ENCODE measurements at regions not wholly inside any gene's neighbourhood (a gene's known extent, or its start where the extent isn't known, plus 50 kb on each side); places are given as distances from the start of the nearest gene placed in this dataset.

DNA sequence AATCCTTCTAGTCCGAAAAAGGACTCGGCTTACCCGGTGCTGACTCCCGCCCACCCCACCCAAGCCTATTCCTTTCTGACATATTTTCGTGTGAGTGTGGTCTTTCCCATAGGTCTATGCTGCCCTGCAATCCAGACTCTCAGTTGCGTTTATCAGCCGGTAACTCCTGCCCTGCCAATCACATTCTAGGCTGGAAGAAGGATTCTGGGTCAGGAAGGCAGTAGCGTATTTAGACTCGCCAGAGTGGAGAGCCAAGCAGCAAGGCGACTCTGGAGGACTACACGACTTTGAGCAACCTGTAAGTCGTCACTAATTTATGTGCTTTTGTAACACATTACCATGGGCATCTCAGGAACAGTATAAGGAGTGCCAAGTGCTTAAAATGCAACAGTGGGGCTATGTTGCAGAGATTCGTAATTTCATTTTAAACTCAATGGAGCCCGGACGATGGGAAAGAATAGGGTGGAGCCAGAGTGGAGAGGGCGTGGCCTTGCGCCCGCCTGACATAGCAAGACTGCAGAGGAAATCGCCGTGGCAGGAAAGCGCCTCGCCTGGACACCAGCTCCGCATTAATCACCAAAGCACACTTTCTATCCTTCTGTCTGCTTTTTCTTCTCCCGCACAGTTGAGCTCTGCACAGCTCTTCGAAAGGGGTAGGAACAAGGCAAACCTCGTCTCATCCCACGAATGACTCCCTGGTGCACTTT is 1044.2 kb downstream of the AGBL1 start:
- no peak for DNase-seq (ENCODE audit: low spot score in 2 of 2)
- Histone ChIP-seq H3K27ac (no peak overlapping the region), H3K27me3 (no peaks in the 10 kb centered on the region), H3K36me3 (no peaks in the 10 kb centered on the region), H3K4me3 (no peak overlapping the region), H3K9me3 (no peaks in the 10 kb centered on the region), H3K4me1 (no peaks in the 10 kb centered on the region)
- 90% methylated on average over 27 of the region's 27 CpGs for WGBS
- TF ChIP-seq POLR2A (IDR thresholded peaks at IDR 0.05), result no peak
- no peak for TF ChIP-seq POLR2AphosphoS5 (IDR thresholded peaks at IDR 0.05)
- TF ChIP-seq EP300 (IDR thresholded peaks at IDR 0.05), result no peak
- TF ChIP-seq, protein P1, sequence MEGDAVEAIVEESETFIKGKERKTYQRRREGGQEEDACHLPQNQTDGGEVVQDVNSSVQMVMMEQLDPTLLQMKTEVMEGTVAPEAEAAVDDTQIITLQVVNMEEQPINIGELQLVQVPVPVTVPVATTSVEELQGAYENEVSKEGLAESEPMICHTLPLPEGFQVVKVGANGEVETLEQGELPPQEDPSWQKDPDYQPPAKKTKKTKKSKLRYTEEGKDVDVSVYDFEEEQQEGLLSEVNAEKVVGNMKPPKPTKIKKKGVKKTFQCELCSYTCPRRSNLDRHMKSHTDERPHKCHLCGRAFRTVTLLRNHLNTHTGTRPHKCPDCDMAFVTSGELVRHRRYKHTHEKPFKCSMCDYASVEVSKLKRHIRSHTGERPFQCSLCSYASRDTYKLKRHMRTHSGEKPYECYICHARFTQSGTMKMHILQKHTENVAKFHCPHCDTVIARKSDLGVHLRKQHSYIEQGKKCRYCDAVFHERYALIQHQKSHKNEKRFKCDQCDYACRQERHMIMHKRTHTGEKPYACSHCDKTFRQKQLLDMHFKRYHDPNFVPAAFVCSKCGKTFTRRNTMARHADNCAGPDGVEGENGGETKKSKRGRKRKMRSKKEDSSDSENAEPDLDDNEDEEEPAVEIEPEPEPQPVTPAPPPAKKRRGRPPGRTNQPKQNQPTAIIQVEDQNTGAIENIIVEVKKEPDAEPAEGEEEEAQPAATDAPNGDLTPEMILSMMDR (IDR thresholded peaks at IDR 0.05), result no peak

DNA sequence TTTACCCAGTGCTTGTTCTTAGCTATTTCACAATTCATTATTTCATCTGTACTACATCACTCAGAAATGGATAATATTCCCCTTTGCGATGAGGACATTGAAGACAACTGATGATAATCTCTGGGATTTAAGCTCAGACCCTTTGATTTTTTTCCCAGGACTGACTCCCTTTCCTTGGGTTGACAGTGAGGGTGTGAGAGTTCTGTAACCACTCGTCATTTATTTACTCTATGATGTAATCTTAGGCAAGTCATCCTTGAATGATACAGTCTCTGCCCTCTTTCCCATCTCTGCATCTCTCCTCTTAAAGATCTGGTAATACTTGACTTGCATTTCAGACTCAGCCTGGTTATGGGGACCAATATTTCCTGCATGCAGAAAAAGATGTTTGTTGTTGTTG is 1041.7 kb downstream of the AGBL1 start:
- DNase-seq (ENCODE audit: low spot score in 2 of 2), result no peak
- H3K4me3 ChIP-seq, result no peak overlapping the region
- H3K27me3 ChIP-seq, result no peaks in the 10 kb centered on the region
- H3K27ac ChIP-seq, result no peak overlapping the region
- H3K4me1 ChIP-seq, result no peaks in the 10 kb centered on the region
- no peaks in the 10 kb centered on the region for H3K9me3 ChIP-seq
- 57% methylated on average over 2 of the region's 2 CpGs for WGBS
- no peak for TF ChIP-seq POLR2AphosphoS5 (IDR thresholded peaks at IDR 0.05)
- TF ChIP-seq EP300 (IDR thresholded peaks at IDR 0.05), result no peak
- TF ChIP-seq, protein P1 (IDR thresholded peaks at IDR 0.05), result no peak
- no peak for TF ChIP-seq POLR2A (IDR thresholded peaks at IDR 0.05)
- H3K36me3 ChIP-seq, result no peaks in the 10 kb centered on the region

DNA sequence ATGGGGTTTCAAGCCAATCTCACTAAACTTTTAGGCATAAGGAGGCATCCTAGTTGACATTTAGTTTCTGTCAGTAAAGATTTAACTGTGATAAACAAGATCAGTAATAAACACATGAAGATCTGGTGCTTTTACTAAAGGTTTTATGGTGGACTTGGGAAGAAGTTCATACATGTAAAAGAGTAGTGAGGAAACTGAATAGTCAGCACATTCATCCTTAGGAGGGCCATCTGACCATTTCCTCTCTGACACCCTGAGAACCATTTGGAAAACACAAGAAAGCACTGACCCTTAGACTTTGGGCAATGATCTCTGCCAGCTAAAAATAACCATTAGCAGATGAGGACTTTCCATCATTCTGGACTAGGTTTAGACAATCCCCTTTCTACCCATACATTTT is 1040.9 kb downstream of the AGBL1 start:
- no peak for DNase-seq (ENCODE audit: low spot score in 2 of 2)
- Histone ChIP-seq H3K36me3 (no peaks in the 10 kb centered on the region), H3K4me1 (no peaks in the 10 kb centered on the region), H3K4me3 (no peak overlapping the region), H3K27ac (no peak overlapping the region), H3K27me3 (no peaks in the 10 kb centered on the region), H3K9me3 (no peaks in the 10 kb centered on the region)
- TF ChIP-seq, protein P1 (IDR thresholded peaks at IDR 0.05), result no peak
- TF ChIP-seq EP300 (IDR thresholded peaks at IDR 0.05) (no peak), POLR2AphosphoS5 (IDR thresholded peaks at IDR 0.05) (no peak)

DNA sequence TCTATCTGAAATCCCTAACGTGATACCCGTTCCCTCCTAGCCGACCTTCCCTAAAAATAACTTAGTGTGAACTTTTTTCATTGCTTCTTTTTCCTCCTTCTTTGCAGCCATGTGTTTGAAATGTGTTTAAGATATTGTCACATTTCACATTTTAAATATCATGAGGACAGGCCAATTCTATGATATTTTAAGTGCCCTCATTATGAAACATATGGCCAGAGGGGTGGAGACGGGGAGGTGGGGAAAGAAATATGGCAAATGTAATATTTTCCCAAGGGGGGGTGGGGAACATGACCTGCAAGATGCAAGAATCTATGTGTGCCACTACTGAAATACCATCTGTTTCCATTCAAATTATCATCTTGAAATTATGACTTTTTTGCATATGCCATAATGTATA is 1039.2 kb downstream of the AGBL1 start:
- Histone ChIP-seq H3K4me1 (no peaks in the 10 kb centered on the region), H3K27me3 (no peaks in the 10 kb centered on the region), H3K9me3 (peaks cover 5% of the 10 kb centered on the region), H3K4me3 (no peak overlapping the region), H3K36me3 (no peaks in the 10 kb centered on the region), H3K27ac (no peak overlapping the region)
- TF ChIP-seq POLR2A (IDR thresholded peaks at IDR 0.05), result no peak
- TF ChIP-seq, protein P1 (IDR thresholded peaks at IDR 0.05), result no peak
- no peak for TF ChIP-seq POLR2AphosphoS5 (IDR thresholded peaks at IDR 0.05)
- no peak for TF ChIP-seq EP300 (IDR thresholded peaks at IDR 0.05)
- 59% methylated on average over 4 of the region's 4 CpGs for WGBS
- DNase-seq (ENCODE audit: low spot score in 2 of 2), result no peak

DNA sequence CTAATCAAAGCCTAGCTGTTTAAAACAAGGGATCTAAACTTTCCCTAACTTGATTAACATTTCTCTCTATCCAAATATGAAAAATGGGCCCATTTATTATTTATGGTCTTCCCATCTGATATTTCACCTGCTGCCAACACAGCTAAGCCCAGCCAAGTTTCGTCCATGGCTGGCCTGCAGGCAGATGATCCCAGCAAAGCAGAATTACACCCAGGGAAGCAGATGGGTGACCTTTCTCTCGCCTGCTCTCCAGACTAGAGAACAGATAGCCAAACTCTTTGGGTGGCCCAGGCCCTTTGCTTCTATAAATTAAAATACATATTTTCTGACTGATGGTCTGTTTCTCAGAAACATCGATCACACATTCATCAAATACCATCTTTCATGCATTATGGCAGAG is 1038.8 kb downstream of the AGBL1 start:
- no peaks in the 10 kb centered on the region for H3K27me3 ChIP-seq
- H3K4me3 ChIP-seq, result no peak overlapping the region
- H3K4me1 ChIP-seq, result no peaks in the 10 kb centered on the region
- WGBS, result 45% methylated on average over 3 of the region's 3 CpGs
- no peak for TF ChIP-seq POLR2AphosphoS5 (IDR thresholded peaks at IDR 0.05)
- TF ChIP-seq POLR2A (IDR thresholded peaks at IDR 0.05), result no peak
- TF ChIP-seq, protein P1 (IDR thresholded peaks at IDR 0.05), result no peak
- no peak for TF ChIP-seq EP300 (IDR thresholded peaks at IDR 0.05)
- H3K9me3 ChIP-seq, result peaks cover 5% of the 10 kb centered on the region
- H3K27ac ChIP-seq, result no peak overlapping the region
- DNase-seq (ENCODE audit: low spot score in 2 of 2), result no peak
- no peaks in the 10 kb centered on the region for H3K36me3 ChIP-seq

Measured in suprapubic skin (tissue), 4 donors.